Fibroblast of pulmonary artery (primary cell): ENCODE measurements at regions not wholly inside any gene's neighbourhood (a gene's known extent, or its start where the extent isn't known, plus 50 kb on each side); places are given as distances from the start of the nearest gene placed in this dataset.

Experiments used
- DNase-seq: peaks from one replicate; pipeline ENCODE4 v3.0.0-alpha.2; 2010; ENCODE audit warnings: low read depth
- H3K4me3 ChIP-seq: replicated peaks from 2 replicates; pipeline ENCODE4 v1.5.1; 2011; ENCODE audit warnings: low read depth, mild to moderate bottlenecking, control low read depth, low read length, moderate library complexity
- CTCF ChIP-seq: IDR thresholded peaks from 2 replicates; pipeline ENCODE4 v1.5.1; 2011; ENCODE audit warnings: mild to moderate bottlenecking, control low read depth, low read length, inconsistent platforms; ENCODE audit errors: missing control alignments

- no peak for TF ChIP-seq CTCF
- no peak overlapping the region for H3K4me3 ChIP-seq
- DNase-seq: no peak
These were observed 107.4 kb downstream of the UTRN start for GRCh38 chr6:144392536-144392935.

- DNase-seq: no peak
- TF ChIP-seq CTCF: no peak
- no peak overlapping the region for H3K4me3 ChIP-seq
These were observed 109.1 kb downstream of the UTRN start for GRCh38 chr6:144394210-144394609.

GRCh38 chr6:144395014-144395413 lies 109.9 kb downstream of the UTRN start:
- no peak overlapping the region for H3K4me3 ChIP-seq
- no peak for TF ChIP-seq CTCF
- DNase-seq: peak; percentile 18

GRCh38 chr6:144395826-144396225 lies 110.7 kb downstream of the UTRN start:
- no peak overlapping the region for H3K4me3 ChIP-seq
- TF ChIP-seq CTCF: no peak
- DNase-seq: no peak

GRCh38 chr6:144397141-144397540 lies 112.0 kb downstream of the UTRN start:
- no peak overlapping the region for H3K4me3 ChIP-seq
- TF ChIP-seq CTCF: no peak
- no peak for DNase-seq

- TF ChIP-seq CTCF: no peak
- DNase-seq: no peak
- no peak overlapping the region for H3K4me3 ChIP-seq
These were observed 115.2 kb downstream of the UTRN start for GRCh38 chr6:144400321-144400720.
